Endodermal cell (in vitro differentiated cells): ENCODE measurements at regions not wholly inside any gene's neighbourhood (a gene's known extent, or its start where the extent isn't known, plus 50 kb on each side); places are given as distances from the start of the nearest gene placed in this dataset.

Source experiments
- DNase-seq: peaks from one replicate; pipeline ENCODE4 v3.0.0-alpha.2; 2017
- H3K27ac ChIP-seq: 2 replicates; pipeline ENCODE4 v1.5.1; 2013; ENCODE audit warnings: mild to moderate bottlenecking, low read depth, low read length, moderate library complexity
- H3K27me3 ChIP-seq: 2 replicates; pipeline ENCODE4 v1.6.1; 2013; ENCODE audit warnings: mild to moderate bottlenecking, low read length, moderate library complexity; ENCODE audit not compliant: insufficient read depth, control insufficient read depth, poor library complexity, severe bottlenecking
- H3K36me3 ChIP-seq: 2 replicates; pipeline ENCODE4 v1.7.0; 2013; ENCODE audit warnings: mild to moderate bottlenecking, low read length, moderate library complexity; ENCODE audit not compliant: control insufficient read depth, insufficient read depth
- H3K4me1 ChIP-seq: one replicate; pipeline ENCODE4 v1.7.0; 2013; ENCODE audit warnings: low read length; ENCODE audit not compliant: control insufficient read depth, insufficient read depth
- H3K4me3 ChIP-seq: 2 replicates; pipeline ENCODE4 v1.5.1; 2013; ENCODE audit warnings: mild to moderate bottlenecking, low read length, moderate library complexity
- H3K9ac ChIP-seq: 2 replicates; pipeline ENCODE4 v1.6.1; 2013; ENCODE audit warnings: mild to moderate bottlenecking, low read length, moderate library complexity; ENCODE audit not compliant: poor library complexity, severe bottlenecking; ENCODE audit errors: extremely low read depth
- H3K9me3 ChIP-seq: 2 replicates; pipeline ENCODE4 v1.6.1; 2013; ENCODE audit warnings: mild to moderate bottlenecking, low read length, moderate library complexity; ENCODE audit not compliant: control insufficient read depth
- H3K27ac Mint-ChIP-seq: 2 replicates; pipeline ENCODE4 v1.8.0; 2020; ENCODE audit warnings: mixed read lengths
- H3K27me3 Mint-ChIP-seq: 2 replicates; pipeline ENCODE4 v1.8.0; 2021; ENCODE audit warnings: mild to moderate bottlenecking, mixed read lengths; ENCODE audit not compliant: insufficient read depth
- H3K36me3 Mint-ChIP-seq: 2 replicates; pipeline ENCODE4 v1.8.0; 2020; ENCODE audit warnings: low read depth, mixed read lengths
- H3K4me1 Mint-ChIP-seq: 2 replicates; pipeline ENCODE4 v1.8.0; 2020; ENCODE audit warnings: mixed read lengths
- H3K4me3 Mint-ChIP-seq: 2 replicates; pipeline ENCODE4 v1.8.0; 2020; ENCODE audit warnings: mild to moderate bottlenecking, moderate library complexity, mixed read lengths
- H3K9me3 Mint-ChIP-seq: 2 replicates; pipeline ENCODE4 v1.8.0; 2020; ENCODE audit warnings: mild to moderate bottlenecking, mixed read lengths
- WGBS, 2 experiments: methylation state at CpG; one replicate each; pipeline versions ENCODE4 v1.1.5 to v1.1.7; 2013; ENCODE audit warnings: missing lambda C conversion rate in 2 of 2, mixed read lengths in 1 of 2; ENCODE audit not compliant: insufficient coverage in 1 of 2, insufficient read length in 1 of 2; 5-methylcytosine and 5-hydroxymethylcytosine counted together
- TF ChIP-seq, protein P1 (sequence below): fragments of 200-600 bp; sonication (generic); conservative IDR thresholded peaks from 2 replicates; pipeline ENCODE4 v1.5.0; 2021; ENCODE audit warnings: antibody characterized with exemption, mild to moderate bottlenecking

DNA sequence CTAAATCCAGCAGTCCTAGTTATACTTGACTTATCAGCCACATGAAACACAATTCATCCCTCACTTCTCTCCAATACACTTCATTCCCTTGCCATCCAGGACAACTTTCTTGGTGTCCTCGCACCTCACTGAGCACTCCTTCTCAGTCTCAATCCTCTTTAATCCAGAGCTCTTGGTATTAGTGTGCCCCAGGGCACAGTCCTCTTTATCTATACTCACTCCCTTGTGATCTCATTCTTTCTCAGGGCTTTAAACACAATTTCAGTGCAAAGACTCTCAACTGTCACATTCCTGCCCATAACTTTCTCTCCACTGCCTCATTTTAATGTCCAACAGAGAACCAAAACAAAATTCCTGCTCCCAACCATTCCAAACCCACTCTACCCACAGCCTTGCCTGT lies 60.8 kb upstream of the SPOPL start:
- 93 to 100% methylated on average over 1 of the region's 1 CpG for WGBS, 2 experiments
- peaks cover 9% of the 10 kb centered on the region for H3K4me1 Mint-ChIP-seq
- Histone ChIP-seq H3K27ac (no peak overlapping the region), H3K27me3 (no peaks in the 10 kb centered on the region), H3K4me3 (no peak overlapping the region), H3K9me3 (no peaks in the 10 kb centered on the region), H3K4me1 (no peaks in the 10 kb centered on the region), H3K9ac (no peak overlapping the region), H3K36me3 (no peaks in the 10 kb centered on the region)
- no peaks in the 10 kb centered on the region for H3K36me3 Mint-ChIP-seq
- H3K27ac Mint-ChIP-seq = no peak overlapping the region
- DNase-seq = no peak
- TF ChIP-seq, protein P1, sequence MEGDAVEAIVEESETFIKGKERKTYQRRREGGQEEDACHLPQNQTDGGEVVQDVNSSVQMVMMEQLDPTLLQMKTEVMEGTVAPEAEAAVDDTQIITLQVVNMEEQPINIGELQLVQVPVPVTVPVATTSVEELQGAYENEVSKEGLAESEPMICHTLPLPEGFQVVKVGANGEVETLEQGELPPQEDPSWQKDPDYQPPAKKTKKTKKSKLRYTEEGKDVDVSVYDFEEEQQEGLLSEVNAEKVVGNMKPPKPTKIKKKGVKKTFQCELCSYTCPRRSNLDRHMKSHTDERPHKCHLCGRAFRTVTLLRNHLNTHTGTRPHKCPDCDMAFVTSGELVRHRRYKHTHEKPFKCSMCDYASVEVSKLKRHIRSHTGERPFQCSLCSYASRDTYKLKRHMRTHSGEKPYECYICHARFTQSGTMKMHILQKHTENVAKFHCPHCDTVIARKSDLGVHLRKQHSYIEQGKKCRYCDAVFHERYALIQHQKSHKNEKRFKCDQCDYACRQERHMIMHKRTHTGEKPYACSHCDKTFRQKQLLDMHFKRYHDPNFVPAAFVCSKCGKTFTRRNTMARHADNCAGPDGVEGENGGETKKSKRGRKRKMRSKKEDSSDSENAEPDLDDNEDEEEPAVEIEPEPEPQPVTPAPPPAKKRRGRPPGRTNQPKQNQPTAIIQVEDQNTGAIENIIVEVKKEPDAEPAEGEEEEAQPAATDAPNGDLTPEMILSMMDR = no peak
- no peaks in the 10 kb centered on the region for H3K27me3 Mint-ChIP-seq
- H3K4me3 Mint-ChIP-seq = no peak overlapping the region
- H3K9me3 Mint-ChIP-seq = no peaks in the 10 kb centered on the region

DNA sequence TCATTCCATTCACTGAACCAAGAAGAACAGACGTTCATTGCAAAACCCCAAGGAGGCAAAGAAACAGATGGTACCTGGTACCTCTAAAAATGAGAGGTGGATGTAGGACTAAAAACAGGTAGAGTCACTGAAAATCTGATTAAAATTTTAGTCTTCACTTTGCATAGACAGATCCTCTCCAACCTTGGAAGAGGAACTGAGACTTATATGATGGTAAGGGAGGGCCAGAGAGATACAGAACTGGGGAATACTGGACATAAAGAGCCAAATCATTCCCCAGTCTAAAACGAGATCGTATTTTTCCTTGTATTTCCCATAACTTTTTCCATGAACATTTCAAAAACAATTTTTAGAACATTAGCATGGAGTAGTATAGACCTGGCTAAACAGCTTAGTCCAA lies 59.7 kb upstream of the SPOPL start:
- Mint-ChIP-seq H3K36me3 (no peaks in the 10 kb centered on the region), H3K27me3 (no peaks in the 10 kb centered on the region), H3K9me3 (no peaks in the 10 kb centered on the region), H3K27ac (no peak overlapping the region), H3K4me1 (peaks cover 14% of the 10 kb centered on the region), H3K4me3 (no peak overlapping the region)
- 100% methylated on average over 1 to 3 of the region's 3 CpGs for WGBS, 2 experiments
- peaks cover 4% of the 10 kb centered on the region for H3K4me1 ChIP-seq
- H3K36me3 ChIP-seq = no peaks in the 10 kb centered on the region
- no peak overlapping the region for H3K27ac ChIP-seq
- no peaks in the 10 kb centered on the region for H3K27me3 ChIP-seq
- DNase-seq = no peak
- H3K9ac ChIP-seq = no peak overlapping the region
- TF ChIP-seq, protein P1 = no peak
- H3K4me3 ChIP-seq = no peak overlapping the region
- no peaks in the 10 kb centered on the region for H3K9me3 ChIP-seq

DNA sequence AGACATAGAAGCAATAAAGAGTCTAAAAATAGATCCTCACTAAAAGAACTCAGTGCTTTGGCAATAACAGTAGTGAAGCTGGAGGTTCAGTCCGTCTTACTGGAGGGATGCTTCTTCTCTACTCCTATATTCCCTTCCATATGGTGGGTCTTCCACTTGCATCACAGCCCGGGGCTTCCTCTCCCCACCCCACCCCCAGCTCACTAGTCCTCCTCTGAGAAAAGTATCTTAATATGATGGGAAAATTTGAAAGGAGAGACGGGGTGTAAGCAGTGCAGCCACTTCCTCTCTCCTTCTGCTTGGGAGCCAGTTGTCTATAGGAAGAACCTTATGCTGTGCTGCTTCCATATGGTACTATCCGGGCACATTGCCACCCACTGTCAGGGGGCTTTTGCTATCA lies 57.2 kb upstream of the SPOPL start:
- no peak overlapping the region for H3K9ac ChIP-seq
- H3K27me3 Mint-ChIP-seq = no peaks in the 10 kb centered on the region
- no peak overlapping the region for H3K27ac ChIP-seq
- H3K36me3 ChIP-seq = no peaks in the 10 kb centered on the region
- H3K27ac Mint-ChIP-seq = no peak overlapping the region
- peaks cover 16% of the 10 kb centered on the region for H3K4me1 ChIP-seq
- H3K27me3 ChIP-seq = no peaks in the 10 kb centered on the region
- no peaks in the 10 kb centered on the region for H3K9me3 Mint-ChIP-seq
- no peak for DNase-seq
- no peak overlapping the region for H3K4me3 ChIP-seq
- H3K4me1 Mint-ChIP-seq = peaks cover 34% of the 10 kb centered on the region
- TF ChIP-seq, protein P1 = no peak
- H3K4me3 Mint-ChIP-seq = no peak overlapping the region
- 94% methylated on average over 4 of the region's 4 CpGs; no CpG with 5 or more reads in 1 of the 2 experiments for WGBS, 2 experiments
- no peaks in the 10 kb centered on the region for H3K9me3 ChIP-seq
- H3K36me3 Mint-ChIP-seq = no peaks in the 10 kb centered on the region
